Cardiac fibroblast (primary cell): ENCODE measurements at regions not wholly inside any gene's neighbourhood (a gene's known extent, or its start where the extent isn't known, plus 50 kb on each side); places are given as distances from the start of the nearest gene placed in this dataset.
"Not testable (repeated sequence)": the region's sequence is repeated elsewhere in the genome, so short reads cannot be mapped to it uniquely, and the experiment has no call there.

ENCODE experiments used
- DNase-seq, 2 donors: peaks; one replicate each; pipeline versions ENCODE4 v3.0.0 to v3.0.0-alpha.2; 2010; ENCODE audit warnings: low read depth in 2 of 2
- H3K4me3 ChIP-seq, 2 donors: replicated peaks in 1 of 2; 1 replicate in 1 of 2; 2 replicates in 1 of 2; pipeline ENCODE4 v1.5.1; 2011; ENCODE audit warnings: low read depth in 2 of 2, low read length in 2 of 2, mild to moderate bottlenecking in 2 of 2, moderate library complexity in 1 of 2
- CTCF ChIP-seq: IDR thresholded peaks from one replicate; pipeline ENCODE4 v1.5.1; 2011; ENCODE audit warnings: low read depth, mild to moderate bottlenecking, low read length, inconsistent platforms

- DNase-seq = no peak
- no peak for TF ChIP-seq CTCF
- H3K4me3 ChIP-seq = no peak overlapping the region
Observed at GRCh38 chr1:25122747-25123146, 109.6 kb downstream of the SYF2 start.

- DNase-seq = no peak
- H3K4me3 ChIP-seq = no peak overlapping the region
- no peak for TF ChIP-seq CTCF
Observed at GRCh38 chr1:25120281-25120680, 112.0 kb downstream of the SYF2 start.

GRCh38 chr1:25118546-25118945, 113.8 kb downstream of the SYF2 start:
- TF ChIP-seq CTCF = no peak
- DNase-seq = no peak
- no peak overlapping the region for H3K4me3 ChIP-seq

GRCh38 chr1:25117233-25117823, 115.0 kb downstream of the SYF2 start:
- H3K4me3 ChIP-seq = no peak overlapping the region
- DNase-seq = no peak
- peak; percentile 22 for TF ChIP-seq CTCF

- H3K4me3 ChIP-seq = no peak overlapping the region
- TF ChIP-seq CTCF = no peak
- no peak for DNase-seq
Observed at GRCh38 chr1:25116832-25117231, 115.5 kb downstream of the SYF2 start.

- not testable (repeated sequence) for DNase-seq, H3K4me3 ChIP-seq
Observed at GRCh38 chr1:25116117-25116516, 116.2 kb downstream of the SYF2 start.

- H3K4me3 ChIP-seq = no peak overlapping the region
- TF ChIP-seq CTCF = no peak
- DNase-seq = no peak
Observed at GRCh38 chr1:25113731-25114130, 118.6 kb downstream of the SYF2 start.
